Natural killer cell treated with Interleukin-12 subunit alpha and Interleukin-12 subunit beta and Interleukin-15 and Interleukin-18, amount 100 ng/mL, for 72 hours (primary cell): ENCODE measurements at regions not wholly inside any gene's neighbourhood (a gene's known extent, or its start where the extent isn't known, plus 50 kb on each side); places are given as distances from the start of the nearest gene placed in this dataset.
"Not testable (repeated sequence)": the region's sequence is repeated elsewhere in the genome, so short reads cannot be mapped to it uniquely, and the experiment has no call there.

Experiments
- ATAC-seq, 2 donors: fragments of 150-1000 bp; cut with Tn5 transposase in 1 of 2; sonication (Bioruptor Pico), chemical (Tn5 transposase) in 1 of 2; 2 replicates each; pipeline ENCODE4 v1.10.0; 2021
- DNase-seq: peaks from one replicate; pipeline ENCODE4 v3.0.0; 2022; ENCODE audit warnings: low spot score
- H3K27ac Mint-ChIP-seq, 2 donors: 1 replicate in 1 of 2; 2 replicates in 1 of 2; pipeline ENCODE4 v1.8.0; 2022; ENCODE audit warnings: mixed read lengths in 2 of 2, mild to moderate bottlenecking in 1 of 2, moderate library complexity in 1 of 2
- H3K27me3 Mint-ChIP-seq, 2 donors: 1 replicate in 1 of 2; 2 replicates in 1 of 2; pipeline ENCODE4 v1.8.0; 2022; ENCODE audit warnings: mixed read lengths in 2 of 2
- H3K36me3 Mint-ChIP-seq: one replicate; pipeline ENCODE4 v1.8.0; 2022; ENCODE audit warnings: mixed read lengths
- H3K4me1 Mint-ChIP-seq, 2 donors: 1 replicate in 1 of 2; 2 replicates in 1 of 2; pipeline ENCODE4 v1.8.0; 2022; ENCODE audit warnings: low read depth in 2 of 2, mixed read lengths in 2 of 2, mild to moderate bottlenecking in 1 of 2
- H3K4me3 Mint-ChIP-seq: one replicate; pipeline ENCODE4 v1.8.0; 2022; ENCODE audit warnings: mixed read lengths
- H3K9me3 Mint-ChIP-seq: 2 replicates; pipeline ENCODE4 v1.8.0; 2022; ENCODE audit warnings: mixed read lengths

- Mint-ChIP-seq H3K9me3 (peaks cover 8% of the 10 kb centered on the region), H3K36me3 (peaks cover 4% of the 10 kb centered on the region), H3K4me1 (no peaks in the 10 kb centered on the region), H3K27me3 (no peaks in the 10 kb centered on the region), H3K4me3 (no peak overlapping the region), H3K27ac (no peak overlapping the region)
- ATAC-seq: no peak
- DNase-seq: no peak
Measured at GRCh38 chr5:63805151-63805550, 157.1 kb downstream of the HTR1A start.

- Mint-ChIP-seq H3K27ac (no peak overlapping the region), H3K27me3 (no peaks in the 10 kb centered on the region), H3K4me1 (no peaks in the 10 kb centered on the region), H3K36me3 (peaks cover 4% of the 10 kb centered on the region), H3K4me3 (no peak overlapping the region), H3K9me3 (peaks cover 22% of the 10 kb centered on the region)
- ATAC-seq (no peak), DNase-seq (no peak)
Measured at GRCh38 chr5:63803165-63803564, 159.1 kb downstream of the HTR1A start.

- peaks cover 40% of the 10 kb centered on the region for H3K9me3 Mint-ChIP-seq
- ATAC-seq (no peak), DNase-seq (no peak)
- no peak overlapping the region for H3K4me3 Mint-ChIP-seq
- H3K27ac Mint-ChIP-seq: no peak overlapping the region
- peaks cover 8% of the 10 kb centered on the region for H3K36me3 Mint-ChIP-seq
- H3K4me1 Mint-ChIP-seq: no peaks in the 10 kb centered on the region
- H3K27me3 Mint-ChIP-seq: no peaks in the 10 kb centered on the region
Measured at GRCh38 chr5:63794979-63795378, 167.3 kb downstream of the HTR1A start.

- H3K27me3 Mint-ChIP-seq: no peaks in the 10 kb centered on the region
- DNase-seq (no peak), ATAC-seq (no peak)
- peaks cover 36% of the 10 kb centered on the region for H3K9me3 Mint-ChIP-seq
- no peaks in the 10 kb centered on the region for H3K4me1 Mint-ChIP-seq
- H3K36me3 Mint-ChIP-seq: peaks cover 8% of the 10 kb centered on the region
- H3K4me3 Mint-ChIP-seq: no peak overlapping the region
- no peak overlapping the region for H3K27ac Mint-ChIP-seq
Measured at GRCh38 chr5:63794296-63794695, 167.9 kb downstream of the HTR1A start.

GRCh38 chr5:63774939-63775338 lies 187.3 kb downstream of the HTR1A start:
- H3K4me3 Mint-ChIP-seq: no peak overlapping the region
- no peak for ATAC-seq
- H3K27me3 Mint-ChIP-seq: no peaks in the 10 kb centered on the region
- no peak overlapping the region for H3K27ac Mint-ChIP-seq
- no peaks in the 10 kb centered on the region for H3K4me1 Mint-ChIP-seq
- no peak for DNase-seq
- peaks cover 19% of the 10 kb centered on the region for H3K9me3 Mint-ChIP-seq
- no peaks in the 10 kb centered on the region for H3K36me3 Mint-ChIP-seq

GRCh38 chr5:63768221-63768620 lies 194.0 kb downstream of the HTR1A start:
- no peak for DNase-seq
- Mint-ChIP-seq H3K36me3 (no peaks in the 10 kb centered on the region), H3K27me3 (no peaks in the 10 kb centered on the region), H3K4me1 (no peaks in the 10 kb centered on the region), H3K27ac (no peak overlapping the region), H3K4me3 (no peak overlapping the region), H3K9me3 (peaks cover 23% of the 10 kb centered on the region)
- ATAC-seq: no peak

GRCh38 chr5:63760965-63761364 lies 201.3 kb downstream of the HTR1A start:
- Mint-ChIP-seq H3K27me3 (no peaks in the 10 kb centered on the region), H3K4me3 (no peak overlapping the region), H3K27ac (no peak overlapping the region), H3K4me1 (no peaks in the 10 kb centered on the region), H3K9me3 (peaks cover 17% of the 10 kb centered on the region), H3K36me3 (no peaks in the 10 kb centered on the region)
- ATAC-seq: no peak
- DNase-seq: no peak

- Mint-ChIP-seq H3K9me3 (peaks cover 19% of the 10 kb centered on the region), H3K27ac (no peak overlapping the region), H3K27me3 (no peaks in the 10 kb centered on the region), H3K4me1 (no peaks in the 10 kb centered on the region), H3K36me3 (peaks cover 4% of the 10 kb centered on the region), H3K4me3 (no peak overlapping the region)
- no peak for ATAC-seq
- no peak for DNase-seq
Measured at GRCh38 chr5:63743096-63743798, 219.0 kb downstream of the HTR1A start.

- H3K4me1 Mint-ChIP-seq, DNase-seq, ATAC-seq, H3K27me3 Mint-ChIP-seq, H3K4me3 Mint-ChIP-seq, H3K9me3 Mint-ChIP-seq, H3K27ac Mint-ChIP-seq, H3K36me3 Mint-ChIP-seq: not testable (repeated sequence)
Measured at GRCh38 chr5:63732880-63733279, 229.4 kb downstream of the HTR1A start.

- H3K4me1 Mint-ChIP-seq: no peaks in the 10 kb centered on the region
- H3K9me3 Mint-ChIP-seq: peaks cover 9% of the 10 kb centered on the region
- peaks cover 4% of the 10 kb centered on the region for H3K36me3 Mint-ChIP-seq
- no peaks in the 10 kb centered on the region for H3K27me3 Mint-ChIP-seq
- no peak overlapping the region for H3K27ac Mint-ChIP-seq
- no peak for ATAC-seq
- no peak overlapping the region for H3K4me3 Mint-ChIP-seq
- DNase-seq: no peak
Measured at GRCh38 chr5:63727583-63727982, 234.7 kb downstream of the HTR1A start.

GRCh38 chr5:63726496-63726895 lies 235.7 kb downstream of the HTR1A start:
- H3K36me3 Mint-ChIP-seq: peaks cover 4% of the 10 kb centered on the region
- H3K4me3 Mint-ChIP-seq: no peak overlapping the region
- H3K4me1 Mint-ChIP-seq: no peaks in the 10 kb centered on the region
- no peak for DNase-seq
- H3K9me3 Mint-ChIP-seq: peaks cover 9% of the 10 kb centered on the region
- no peaks in the 10 kb centered on the region for H3K27me3 Mint-ChIP-seq
- no peak for ATAC-seq
- no peak overlapping the region for H3K27ac Mint-ChIP-seq

- ATAC-seq (no peak), DNase-seq (no peak)
- Mint-ChIP-seq H3K27me3 (no peaks in the 10 kb centered on the region), H3K4me1 (no peaks in the 10 kb centered on the region), H3K4me3 (no peak overlapping the region), H3K36me3 (no peaks in the 10 kb centered on the region), H3K27ac (no peak overlapping the region), H3K9me3 (peaks cover 9% of the 10 kb centered on the region)
Measured at GRCh38 chr5:63719147-63719546, 243.1 kb downstream of the HTR1A start.

- DNase-seq (no peak), ATAC-seq (no peak)
- Mint-ChIP-seq H3K27me3 (no peaks in the 10 kb centered on the region), H3K9me3 (peaks cover 6% of the 10 kb centered on the region), H3K27ac (no peak overlapping the region), H3K4me1 (no peaks in the 10 kb centered on the region), H3K4me3 (no peak overlapping the region), H3K36me3 (no peaks in the 10 kb centered on the region)
Measured at GRCh38 chr5:63700241-63700640, 262.0 kb downstream of the HTR1A start.

GRCh38 chr5:63697811-63698210 lies 264.4 kb downstream of the HTR1A start:
- Mint-ChIP-seq H3K9me3 (no peaks in the 10 kb centered on the region), H3K36me3 (no peaks in the 10 kb centered on the region), H3K27me3 (no peaks in the 10 kb centered on the region), H3K4me1 (no peaks in the 10 kb centered on the region), H3K4me3 (no peak overlapping the region), H3K27ac (no peak overlapping the region)
- no peak for ATAC-seq
- DNase-seq: no peak

GRCh38 chr5:63690546-63690945 lies 271.7 kb downstream of the HTR1A start:
- H3K4me1 Mint-ChIP-seq: no peaks in the 10 kb centered on the region
- no peaks in the 10 kb centered on the region for H3K9me3 Mint-ChIP-seq
- H3K27me3 Mint-ChIP-seq: no peaks in the 10 kb centered on the region
- H3K36me3 Mint-ChIP-seq: no peaks in the 10 kb centered on the region
- H3K4me3 Mint-ChIP-seq: no peak overlapping the region
- ATAC-seq: no peak
- H3K27ac Mint-ChIP-seq: no peak overlapping the region
- no peak for DNase-seq
